Astrocyte (in vitro differentiated cells and primary cell): ENCODE measurements at regions not wholly inside any gene's neighbourhood (a gene's known extent, or its start where the extent isn't known, plus 50 kb on each side); places are given as distances from the start of the nearest gene placed in this dataset.

Experiments used
- DNase-seq: peaks from one replicate; pipeline ENCODE4 v3.0.0-alpha.2; 2010; ENCODE audit warnings: low read depth
- FAIRE-seq: peaks from 2 replicates; lab custom pipeline; 2011; peaks lifted over from hg19 to GRCh38; lab: Jason Lieb, UNC
- H2AFZ ChIP-seq: 2 replicates; pipeline ENCODE4 v1.6.0; 2012; ENCODE audit warnings: low read depth, low read length, inconsistent platforms
- H3K27ac ChIP-seq: 2 replicates; pipeline ENCODE4 v1.5.1; 2011; ENCODE audit warnings: low read depth, low read length, inconsistent platforms
- H3K27me3 ChIP-seq: 2 replicates; pipeline ENCODE4 v1.6.0; 2011; ENCODE audit warnings: low read length, inconsistent platforms; ENCODE audit not compliant: insufficient read depth
- H3K36me3 ChIP-seq: 2 replicates; pipeline ENCODE4 v1.5.1; 2011; ENCODE audit warnings: low read length, inconsistent platforms; ENCODE audit not compliant: insufficient read depth
- H3K4me1 ChIP-seq: 2 replicates; pipeline ENCODE4 v1.5.1; 2011; ENCODE audit warnings: low read length, inconsistent platforms; ENCODE audit not compliant: insufficient read depth
- H3K4me2 ChIP-seq: 2 replicates; pipeline ENCODE4 v1.6.0; 2012; ENCODE audit warnings: low read length, inconsistent platforms
- H3K4me3 ChIP-seq: 2 replicates; pipeline ENCODE4 v1.5.1; 2011; ENCODE audit warnings: low read depth, mild to moderate bottlenecking, low read length, inconsistent platforms; ENCODE audit not compliant: insufficient read depth
- H3K79me2 ChIP-seq: 2 replicates; pipeline ENCODE4 v1.6.0; 2012; ENCODE audit warnings: mild to moderate bottlenecking, low read length, inconsistent platforms; ENCODE audit not compliant: insufficient read depth
- H3K9ac ChIP-seq: 2 replicates; pipeline ENCODE4 v1.6.0; 2012; ENCODE audit warnings: mild to moderate bottlenecking, low read length, inconsistent platforms
- H3K9me3 ChIP-seq: 2 replicates; pipeline ENCODE4 v1.5.1; 2012; ENCODE audit warnings: low read depth, mild to moderate bottlenecking, low read length, inconsistent platforms; ENCODE audit not compliant: insufficient read depth
- H4K20me1 ChIP-seq: 2 replicates; pipeline ENCODE4 v1.6.0; 2012; ENCODE audit warnings: low read length, inconsistent platforms; ENCODE audit not compliant: insufficient read depth
- H3K27ac Mint-ChIP-seq: one replicate; pipeline ENCODE4 v1.8.0; 2021; ENCODE audit warnings: mild to moderate bottlenecking, mixed read lengths; ENCODE audit not compliant: unreplicated experiment
- H3K27me3 Mint-ChIP-seq: one replicate; pipeline ENCODE4 v1.8.0; 2021; ENCODE audit warnings: low read depth, mixed read lengths; ENCODE audit not compliant: unreplicated experiment
- H3K36me3 Mint-ChIP-seq: one replicate; pipeline ENCODE4 v1.8.0; 2021; ENCODE audit warnings: low read depth, mixed read lengths; ENCODE audit not compliant: unreplicated experiment
- H3K4me1 Mint-ChIP-seq: one replicate; pipeline ENCODE4 v1.8.0; 2021; ENCODE audit warnings: low read depth, mixed read lengths; ENCODE audit not compliant: unreplicated experiment
- H3K4me3 Mint-ChIP-seq: one replicate; pipeline ENCODE4 v1.8.0; 2021; ENCODE audit warnings: mild to moderate bottlenecking, moderate library complexity, mixed read lengths; ENCODE audit not compliant: unreplicated experiment
- H3K9me3 Mint-ChIP-seq: one replicate; pipeline ENCODE4 v1.8.0; 2021; ENCODE audit warnings: mild to moderate bottlenecking, mixed read lengths; ENCODE audit not compliant: unreplicated experiment
- EZH2 ChIP-seq: IDR thresholded peaks from 2 replicates; pipeline ENCODE4 v1.6.1; 2012; ENCODE audit warnings: mild to moderate bottlenecking, low read length, inconsistent platforms; ENCODE audit not compliant: insufficient read depth
- TF ChIP-seq, protein P1 (sequence below): IDR thresholded peaks from 2 replicates; pipeline ENCODE4 v1.5.1; 2011; ENCODE audit warnings: low read depth, mild to moderate bottlenecking, inconsistent platforms, low read length, moderate library complexity; ENCODE audit not compliant: insufficient read depth

DNA sequence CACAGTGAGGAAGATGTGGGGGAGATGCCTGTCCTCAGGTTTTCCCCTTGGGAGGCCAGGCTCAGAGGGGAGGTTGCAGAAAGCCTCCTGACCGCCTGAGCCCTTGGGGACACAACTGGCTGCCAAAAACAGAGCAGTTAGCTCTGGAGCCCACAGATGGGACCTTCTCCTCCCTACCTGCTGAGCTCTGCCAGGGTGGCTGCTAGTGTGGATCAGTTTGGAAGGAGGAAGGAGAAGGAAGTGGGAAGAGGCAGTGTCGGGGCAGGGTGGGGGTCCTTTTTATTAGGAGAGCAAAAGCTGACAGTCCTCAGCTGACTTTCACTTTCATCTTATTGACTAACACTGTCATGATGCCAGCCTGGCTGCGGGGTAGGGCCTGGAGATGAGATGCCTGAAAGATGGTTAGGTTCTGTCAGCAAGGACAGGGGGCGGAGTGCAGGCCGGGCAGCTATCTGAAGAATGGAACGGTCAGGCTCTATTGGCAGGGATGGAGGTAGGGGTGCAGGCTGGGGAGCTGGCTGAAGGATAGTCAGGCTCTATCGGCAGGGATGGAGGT, 188.5 kb upstream of the HDAC4 start:
- DNase-seq: no peak
- TF ChIP-seq EZH2: no peak
- TF ChIP-seq, protein P1, sequence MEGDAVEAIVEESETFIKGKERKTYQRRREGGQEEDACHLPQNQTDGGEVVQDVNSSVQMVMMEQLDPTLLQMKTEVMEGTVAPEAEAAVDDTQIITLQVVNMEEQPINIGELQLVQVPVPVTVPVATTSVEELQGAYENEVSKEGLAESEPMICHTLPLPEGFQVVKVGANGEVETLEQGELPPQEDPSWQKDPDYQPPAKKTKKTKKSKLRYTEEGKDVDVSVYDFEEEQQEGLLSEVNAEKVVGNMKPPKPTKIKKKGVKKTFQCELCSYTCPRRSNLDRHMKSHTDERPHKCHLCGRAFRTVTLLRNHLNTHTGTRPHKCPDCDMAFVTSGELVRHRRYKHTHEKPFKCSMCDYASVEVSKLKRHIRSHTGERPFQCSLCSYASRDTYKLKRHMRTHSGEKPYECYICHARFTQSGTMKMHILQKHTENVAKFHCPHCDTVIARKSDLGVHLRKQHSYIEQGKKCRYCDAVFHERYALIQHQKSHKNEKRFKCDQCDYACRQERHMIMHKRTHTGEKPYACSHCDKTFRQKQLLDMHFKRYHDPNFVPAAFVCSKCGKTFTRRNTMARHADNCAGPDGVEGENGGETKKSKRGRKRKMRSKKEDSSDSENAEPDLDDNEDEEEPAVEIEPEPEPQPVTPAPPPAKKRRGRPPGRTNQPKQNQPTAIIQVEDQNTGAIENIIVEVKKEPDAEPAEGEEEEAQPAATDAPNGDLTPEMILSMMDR: no peak
- Histone ChIP-seq H3K4me1 (no peaks in the 10 kb centered on the region), H3K79me2 (no peaks in the 10 kb centered on the region), H3K9ac (no peak overlapping the region), H3K9me3 (peaks cover 16% of the 10 kb centered on the region), H4K20me1 (no peaks in the 10 kb centered on the region), H3K4me3 (no peak overlapping the region), H3K27me3 (no peaks in the 10 kb centered on the region), H2AFZ (no peak overlapping the region), H3K36me3 (no peaks in the 10 kb centered on the region), H3K27ac (no peak overlapping the region), H3K4me2 (no peak overlapping the region)
- Mint-ChIP-seq H3K4me3 (no peak overlapping the region), H3K27me3 (peaks cover 38% of the 10 kb centered on the region), H3K9me3 (peaks cover 10% of the 10 kb centered on the region), H3K4me1 (no peaks in the 10 kb centered on the region), H3K36me3 (no peaks in the 10 kb centered on the region), H3K27ac (no peak overlapping the region)
- no peak for FAIRE-seq

DNA sequence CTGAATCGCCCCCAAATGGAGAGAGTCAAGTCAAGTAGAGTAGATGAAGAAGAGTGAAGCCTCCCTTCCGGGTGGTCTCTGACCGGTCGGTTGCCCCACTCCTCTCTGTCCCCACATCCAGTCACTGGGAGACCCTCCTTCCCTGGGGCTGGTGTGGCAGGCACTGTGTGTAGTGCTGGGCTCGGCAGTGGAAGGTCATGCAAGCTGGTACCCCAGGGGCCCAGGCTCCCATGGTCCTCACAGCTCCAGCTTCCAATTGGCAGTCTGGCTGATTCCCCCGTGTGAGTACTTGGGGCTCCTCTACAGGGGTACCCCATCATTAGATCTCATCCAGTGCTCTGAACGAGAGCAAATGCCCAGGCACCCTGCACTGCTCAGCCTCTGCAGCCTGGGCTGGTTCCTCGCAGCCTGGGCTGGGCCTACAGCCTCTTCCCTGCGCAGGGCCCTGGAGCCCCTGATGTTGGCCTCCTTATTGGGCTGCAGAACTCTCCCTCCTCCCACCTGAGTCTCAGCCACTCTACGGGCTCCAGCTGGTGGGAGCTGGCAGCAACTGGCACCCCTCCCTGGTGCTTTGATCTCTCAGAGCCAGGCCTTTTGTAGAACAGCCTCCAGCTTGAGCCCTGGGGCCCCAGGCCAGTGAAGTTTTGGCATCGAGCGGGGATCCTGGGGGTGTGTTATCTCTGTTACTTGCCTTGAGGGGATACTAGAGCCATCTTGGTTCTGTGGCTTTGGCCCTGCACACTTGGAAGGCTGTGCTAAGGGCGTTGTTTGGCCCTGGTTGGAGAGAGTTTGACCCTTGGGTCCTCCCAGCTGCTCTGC, 187.8 kb upstream of the HDAC4 start:
- Mint-ChIP-seq H3K4me1 (no peaks in the 10 kb centered on the region), H3K9me3 (peaks cover 10% of the 10 kb centered on the region), H3K27ac (no peak overlapping the region), H3K27me3 (peaks cover 33% of the 10 kb centered on the region), H3K36me3 (no peaks in the 10 kb centered on the region), H3K4me3 (no peak overlapping the region)
- no peaks in the 10 kb centered on the region for H3K4me1 ChIP-seq
- FAIRE-seq: no peak
- no peaks in the 10 kb centered on the region for H3K36me3 ChIP-seq
- H3K9me3 ChIP-seq: peaks cover 16% of the 10 kb centered on the region
- TF ChIP-seq, protein P1: no peak
- TF ChIP-seq EZH2: no peak
- H3K4me3 ChIP-seq: no peak overlapping the region
- H3K9ac ChIP-seq: no peak overlapping the region
- no peak for DNase-seq
- H2AFZ ChIP-seq: no peak overlapping the region
- no peaks in the 10 kb centered on the region for H4K20me1 ChIP-seq
- no peak overlapping the region for H3K4me2 ChIP-seq
- H3K27me3 ChIP-seq: no peaks in the 10 kb centered on the region
- H3K79me2 ChIP-seq: no peaks in the 10 kb centered on the region
- H3K27ac ChIP-seq: no peak overlapping the region

DNA sequence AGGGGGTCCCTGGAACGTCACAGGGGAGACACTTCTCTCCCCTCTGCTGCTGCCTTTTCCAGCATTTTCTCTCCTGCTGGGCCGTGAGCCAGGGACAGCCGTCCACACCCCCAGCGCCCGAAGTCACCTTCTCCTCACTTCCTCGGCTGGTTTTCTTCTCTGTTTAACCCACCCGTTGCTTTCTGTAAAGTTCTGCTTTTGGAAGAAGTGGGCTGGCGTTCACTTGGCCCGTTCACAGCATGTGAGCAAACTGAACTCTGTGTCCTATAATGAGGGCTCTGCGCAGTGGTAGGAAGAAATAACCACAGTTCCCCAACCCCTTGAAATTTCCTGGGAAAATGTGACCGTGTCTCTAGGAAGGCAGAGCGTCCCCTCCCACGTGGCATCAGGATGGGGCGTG, 187.0 kb upstream of the HDAC4 start:
- Mint-ChIP-seq H3K27ac (no peak overlapping the region), H3K4me3 (no peak overlapping the region), H3K4me1 (no peaks in the 10 kb centered on the region), H3K36me3 (no peaks in the 10 kb centered on the region), H3K9me3 (peaks cover 10% of the 10 kb centered on the region), H3K27me3 (peaks cover 38% of the 10 kb centered on the region)
- Histone ChIP-seq H3K9ac (no peak overlapping the region), H3K27ac (no peak overlapping the region), H3K36me3 (no peaks in the 10 kb centered on the region), H3K4me2 (no peak overlapping the region), H3K4me1 (no peaks in the 10 kb centered on the region), H3K27me3 (no peaks in the 10 kb centered on the region), H4K20me1 (no peaks in the 10 kb centered on the region), H3K9me3 (peaks cover 16% of the 10 kb centered on the region), H3K4me3 (no peak overlapping the region), H2AFZ (no peak overlapping the region), H3K79me2 (no peaks in the 10 kb centered on the region)
- FAIRE-seq (no peak), DNase-seq (no peak)
- no peak for TF ChIP-seq EZH2
- TF ChIP-seq, protein P1: no peak
